ENCODE measurements at regions not wholly inside any gene's neighbourhood (a gene's known extent, or its start where the extent isn't known, plus 50 kb on each side); places are given as distances from the start of the nearest gene placed in this dataset.

DNA sequence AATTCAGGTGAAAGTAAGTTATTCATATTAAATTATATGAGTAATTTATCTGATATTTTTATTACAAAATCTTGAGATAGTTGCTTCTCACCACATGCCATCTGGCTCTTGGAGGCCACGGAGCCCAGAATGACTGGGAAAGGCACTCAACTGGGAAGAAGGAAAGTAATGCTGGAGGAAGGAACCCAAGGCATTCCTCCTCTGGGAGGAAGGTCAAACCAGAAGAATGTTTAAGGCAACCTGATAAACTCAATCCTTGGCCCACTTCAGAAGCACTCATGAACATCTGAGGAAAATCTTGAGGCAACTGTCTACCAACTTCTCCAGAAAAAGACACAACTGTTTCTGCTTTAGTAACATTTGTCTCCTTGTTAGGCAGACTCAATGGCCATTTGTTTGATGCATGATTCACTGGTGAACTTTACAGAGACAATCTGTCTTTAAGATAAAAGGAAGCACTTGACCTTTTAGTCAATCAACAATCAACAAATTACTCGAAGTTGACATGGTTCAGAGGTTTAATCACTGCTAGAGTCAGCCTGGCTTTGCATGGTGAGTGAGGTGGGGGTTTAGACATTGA lies 261.4 kb upstream of the MME start:
- TF ChIP-seq CTCF (IDR thresholded peaks at IDR 0.05; ENCODE audit: borderline replicate concordance, extremely low read depth, low read length, poor library complexity, severe bottlenecking): no peak
- no peak for TF ChIP-seq EZH2 (IDR thresholded peaks at IDR 0.05; ENCODE audit: borderline replicate concordance, low read depth, low read length, severe bottlenecking)
